ENCODE measurements at regions not wholly inside any gene's neighbourhood (a gene's known extent, or its start where the extent isn't known, plus 50 kb on each side); places are given as distances from the start of the nearest gene placed in this dataset.
"Not testable (repeated sequence)": the region's sequence is repeated elsewhere in the genome, so short reads cannot be mapped to it uniquely, and the experiment has no call there.

- DNase-seq = no peak
Measured at GRCh38 chr15:35208353-35208752, 123.3 kb upstream of the NANOGP8 start.

GRCh38 chr15:35206060-35206675 is 121.1 kb upstream of the NANOGP8 start:
- DNase-seq = no peak

- no peak for DNase-seq
Measured at GRCh38 chr15:35198197-35198596, 113.1 kb upstream of the NANOGP8 start.

- DNase-seq = no peak
Measured at GRCh38 chr15:35197754-35198153, 112.7 kb upstream of the NANOGP8 start.

- peak; percentile 61 for DNase-seq
Measured at GRCh38 chr15:35197306-35197705, 112.2 kb upstream of the NANOGP8 start.

- DNase-seq = no peak
Measured at GRCh38 chr15:35196273-35196672, 111.2 kb upstream of the NANOGP8 start.

GRCh38 chr15:35195649-35196048 is 110.6 kb upstream of the NANOGP8 start:
- no peak for DNase-seq

- DNase-seq = no peak
Measured at GRCh38 chr15:35195031-35195430, 109.9 kb upstream of the NANOGP8 start.

GRCh38 chr15:35194296-35194695 is 109.2 kb upstream of the NANOGP8 start:
- no peak for DNase-seq

- DNase-seq = no peak
Measured at GRCh38 chr15:35191783-35192182, 106.7 kb upstream of the NANOGP8 start.

- no peak for DNase-seq
Measured at GRCh38 chr15:35186346-35186745, 101.3 kb upstream of the NANOGP8 start.

- no peak for DNase-seq
Measured at GRCh38 chr15:35184646-35185045, 99.6 kb upstream of the NANOGP8 start.

- DNase-seq = no peak
Measured at GRCh38 chr15:35182841-35183479, 97.9 kb upstream of the NANOGP8 start.

GRCh38 chr15:35181538-35181937 is 96.4 kb upstream of the NANOGP8 start:
- peak; percentile 35 for DNase-seq

GRCh38 chr15:35179739-35180138 is 94.6 kb upstream of the NANOGP8 start:
- no peak for DNase-seq

GRCh38 chr15:35178186-35178585 is 93.1 kb upstream of the NANOGP8 start:
- DNase-seq = not testable (repeated sequence)

- no peak for DNase-seq
Measured at GRCh38 chr15:35174948-35175347, 89.9 kb upstream of the NANOGP8 start.

- peak; percentile 51 for DNase-seq
Measured at GRCh38 chr15:35173444-35174118, 88.5 kb upstream of the NANOGP8 start.

GRCh38 chr15:35170207-35170606 is 85.1 kb upstream of the NANOGP8 start:
- DNase-seq = peak; percentile 59

- peak; percentile 78 for DNase-seq
Measured at GRCh38 chr15:35168464-35168863, 83.4 kb upstream of the NANOGP8 start.

- peak; percentile 4 for DNase-seq
Measured at GRCh38 chr15:35167675-35168074, 82.6 kb upstream of the NANOGP8 start.

GRCh38 chr15:35166730-35167359 is 81.8 kb upstream of the NANOGP8 start:
- DNase-seq = no peak

- DNase-seq = no peak
Measured at GRCh38 chr15:35161694-35162093, 76.6 kb upstream of the NANOGP8 start.

- no peak for DNase-seq
Measured at GRCh38 chr15:35159170-35159569, 74.1 kb upstream of the NANOGP8 start.
